ENCODE measurements at regions not wholly inside any gene's neighbourhood (a gene's known extent, or its start where the extent isn't known, plus 50 kb on each side); places are given as distances from the start of the nearest gene placed in this dataset.
"Not testable (repeated sequence)": the region's sequence is repeated elsewhere in the genome, so short reads cannot be mapped to it uniquely, and the experiment has no call there.

DNA sequence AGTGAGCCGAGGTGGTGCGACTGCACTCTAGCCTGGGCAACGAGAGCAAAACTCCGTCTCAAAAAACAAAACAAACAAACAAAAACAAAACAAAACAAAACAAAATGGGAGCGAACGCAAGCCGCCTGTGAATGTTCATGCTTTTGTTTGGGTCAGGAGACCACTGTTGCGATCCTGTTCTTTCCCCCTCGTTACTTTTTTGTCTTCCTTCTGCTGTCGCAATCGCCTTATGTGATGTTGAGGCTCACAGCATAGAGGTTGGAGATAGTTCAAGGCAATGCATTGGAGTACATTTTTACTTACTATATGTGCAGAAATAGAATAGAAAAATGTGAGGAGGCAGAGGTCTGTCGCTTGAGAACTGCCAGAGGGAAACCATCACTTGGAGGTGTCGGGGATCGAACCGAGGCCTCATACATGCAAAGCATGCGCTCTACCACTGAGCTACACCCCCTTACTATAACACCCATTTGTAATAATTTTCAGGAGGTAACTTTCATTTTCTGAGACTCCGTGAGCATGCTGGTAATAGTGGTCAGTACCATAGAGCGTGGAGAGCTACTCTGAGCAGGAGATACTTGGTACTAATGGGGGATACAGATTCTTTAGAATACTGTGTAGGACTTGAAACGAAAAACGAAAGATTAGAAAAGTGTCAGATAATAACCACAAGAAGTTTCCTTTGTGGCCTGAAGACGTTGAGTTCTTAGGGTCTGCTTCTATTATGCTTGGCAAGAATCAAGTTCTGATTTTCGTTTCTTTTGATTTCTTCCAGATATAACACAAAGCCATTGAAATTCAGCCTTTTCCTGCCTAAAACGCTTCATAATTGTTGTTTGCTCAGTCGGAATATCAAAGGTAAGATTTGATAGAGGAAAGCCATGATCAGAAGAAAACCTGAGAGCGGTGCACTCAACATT is 121.1 kb downstream of the TRIM27 start:
- no peak for DNase-seq (ENCODE audit: low read depth, low spot score)

DNA sequence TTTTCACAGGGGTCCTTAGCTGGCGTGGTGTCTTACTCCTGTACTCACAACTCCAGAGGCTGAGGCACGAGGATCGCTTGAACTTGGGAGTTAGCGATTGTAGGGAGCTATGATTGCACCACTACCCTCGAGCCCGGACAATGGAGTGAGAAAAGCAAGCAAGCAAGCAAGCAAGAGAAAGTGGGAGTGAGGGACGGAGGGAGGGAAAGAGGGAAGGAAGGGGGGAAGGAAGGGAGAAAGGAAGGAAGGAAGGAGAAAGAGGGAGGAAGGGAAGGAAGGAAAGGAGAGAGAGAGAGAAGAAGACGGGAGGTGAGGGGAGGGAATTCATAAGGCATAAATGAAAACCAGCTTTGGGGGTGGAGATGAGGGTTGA is 120.5 kb downstream of the TRIM27 start:
- no peak for DNase-seq (ENCODE audit: low read depth, low spot score)

DNA sequence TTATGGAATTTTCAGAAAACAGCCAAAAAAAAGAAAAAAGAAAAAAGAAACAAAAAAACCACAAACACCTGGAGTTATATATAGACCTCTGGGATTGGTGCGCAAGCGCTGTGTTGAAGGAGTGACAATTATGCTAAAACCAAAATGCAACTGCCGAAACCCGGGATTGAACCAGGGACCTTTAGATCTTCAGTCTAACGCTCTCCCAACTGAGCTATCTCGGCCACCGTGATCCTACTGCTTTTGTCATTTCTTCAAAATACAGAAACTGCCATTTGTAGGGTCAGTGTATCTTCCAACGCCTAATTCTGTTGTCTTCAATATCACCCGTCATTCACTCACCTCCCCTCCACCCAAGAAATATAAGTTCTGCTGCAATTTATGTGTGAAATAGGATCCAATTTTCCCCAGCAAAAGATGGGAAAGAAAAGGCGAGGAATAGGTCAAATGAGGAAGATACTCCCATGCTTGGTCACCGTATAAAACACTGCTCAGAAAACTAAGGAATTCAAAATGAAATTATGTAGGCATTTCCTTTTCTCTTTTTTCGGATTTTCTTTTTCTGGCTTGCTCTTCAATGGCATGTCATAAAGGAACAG is 116.0 kb downstream of the TRIM27 start:
- DNase-seq (ENCODE audit: low read depth, low spot score), result no peak

DNA sequence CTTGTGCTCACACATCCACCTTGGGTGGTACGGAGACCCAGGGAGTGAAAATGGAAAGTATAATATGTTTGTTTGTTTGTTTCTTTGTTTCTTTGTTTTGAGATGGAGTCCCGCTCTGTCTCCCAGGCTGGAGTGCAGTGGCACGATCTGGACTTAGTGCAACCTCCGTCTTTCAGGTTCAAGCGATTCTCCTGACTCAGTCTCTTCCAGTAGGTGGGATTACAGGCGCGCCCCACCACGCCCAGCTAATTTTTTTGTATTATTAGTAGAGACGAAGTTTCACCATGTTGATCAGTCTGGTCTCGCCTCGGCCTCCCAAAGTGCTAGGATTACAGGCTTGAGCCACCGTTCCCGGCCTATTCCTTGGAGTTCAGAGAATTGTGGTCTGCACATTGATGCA is 115.4 kb downstream of the TRIM27 start:
- no peak for DNase-seq (ENCODE audit: low read depth, low spot score)

DNA sequence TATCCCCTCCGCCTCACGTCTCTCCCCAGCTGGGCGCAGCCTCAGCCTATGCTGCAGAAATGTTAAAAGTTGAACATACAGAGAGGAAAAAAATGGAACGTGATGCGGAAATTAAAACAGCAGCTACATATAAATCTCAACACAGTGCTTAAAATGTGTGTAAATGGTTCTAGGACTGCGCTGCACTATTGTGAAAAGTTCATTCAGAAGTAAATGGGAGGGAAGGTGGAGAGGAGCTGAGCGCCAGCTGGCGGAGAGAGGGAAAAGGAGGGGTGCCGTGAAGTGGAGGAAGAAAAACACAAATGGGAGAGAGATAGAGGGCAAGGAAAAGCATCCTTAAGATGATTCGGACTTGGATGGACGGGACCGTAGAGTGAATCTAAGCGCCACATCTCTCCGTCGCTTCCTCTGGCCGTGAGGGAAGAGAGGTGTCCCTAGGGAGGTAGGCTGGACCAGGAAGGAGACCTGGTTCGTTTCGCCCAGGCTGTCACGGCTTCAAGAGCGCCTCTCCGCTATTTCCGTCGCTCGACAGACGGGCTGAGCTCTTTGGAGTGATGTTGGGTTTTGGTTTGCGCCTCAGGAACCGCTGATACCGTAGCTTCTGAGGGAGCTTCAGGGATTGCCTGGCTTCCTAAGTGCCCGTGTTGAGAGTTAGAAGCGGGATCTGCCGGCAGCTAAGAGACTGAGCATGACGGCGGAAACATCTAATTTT is 113.7 kb downstream of the TRIM27 start:
- no peak for DNase-seq (ENCODE audit: low read depth, low spot score)

DNA sequence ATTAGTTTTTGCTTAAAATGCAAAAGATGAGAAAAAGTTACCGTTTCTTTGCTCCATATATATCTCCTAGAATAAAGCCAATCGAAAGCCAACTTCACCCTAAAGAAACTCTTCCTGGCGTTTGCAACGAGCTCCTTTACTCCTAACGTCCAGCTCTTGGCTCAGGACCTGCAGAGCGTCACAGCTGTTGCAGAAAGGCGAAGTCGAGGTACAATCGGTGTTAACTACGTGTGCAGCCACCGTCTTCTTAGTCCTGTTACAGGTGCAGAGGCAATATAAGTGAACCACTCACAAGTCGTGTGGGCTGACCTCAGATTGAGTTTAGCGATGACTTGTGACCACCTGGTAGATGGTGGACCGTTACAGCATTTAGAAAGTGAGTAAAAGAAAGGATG is 113.1 kb downstream of the TRIM27 start:
- no peak for DNase-seq (ENCODE audit: low read depth, low spot score)

DNA sequence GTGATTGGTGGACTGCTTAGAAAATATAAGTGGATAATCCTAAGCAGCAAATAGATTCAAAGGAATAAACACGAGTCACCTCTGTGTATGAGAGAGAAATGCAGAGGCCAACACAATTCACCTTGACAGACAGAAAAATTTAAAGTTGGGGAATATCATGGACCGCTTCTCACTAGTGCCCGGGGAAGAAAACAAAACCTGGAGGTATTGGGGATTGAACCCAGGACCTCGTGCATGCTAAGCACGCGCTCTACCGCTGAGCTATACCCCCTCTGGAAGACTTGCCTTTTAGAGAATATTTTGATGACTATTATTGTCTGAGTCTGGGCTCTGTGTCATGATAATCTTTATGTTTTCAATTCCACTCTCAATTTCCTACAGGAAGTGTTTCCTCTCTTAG is 111.9 kb downstream of the TRIM27 start:
- DNase-seq (ENCODE audit: low read depth, low spot score), result no peak

DNA sequence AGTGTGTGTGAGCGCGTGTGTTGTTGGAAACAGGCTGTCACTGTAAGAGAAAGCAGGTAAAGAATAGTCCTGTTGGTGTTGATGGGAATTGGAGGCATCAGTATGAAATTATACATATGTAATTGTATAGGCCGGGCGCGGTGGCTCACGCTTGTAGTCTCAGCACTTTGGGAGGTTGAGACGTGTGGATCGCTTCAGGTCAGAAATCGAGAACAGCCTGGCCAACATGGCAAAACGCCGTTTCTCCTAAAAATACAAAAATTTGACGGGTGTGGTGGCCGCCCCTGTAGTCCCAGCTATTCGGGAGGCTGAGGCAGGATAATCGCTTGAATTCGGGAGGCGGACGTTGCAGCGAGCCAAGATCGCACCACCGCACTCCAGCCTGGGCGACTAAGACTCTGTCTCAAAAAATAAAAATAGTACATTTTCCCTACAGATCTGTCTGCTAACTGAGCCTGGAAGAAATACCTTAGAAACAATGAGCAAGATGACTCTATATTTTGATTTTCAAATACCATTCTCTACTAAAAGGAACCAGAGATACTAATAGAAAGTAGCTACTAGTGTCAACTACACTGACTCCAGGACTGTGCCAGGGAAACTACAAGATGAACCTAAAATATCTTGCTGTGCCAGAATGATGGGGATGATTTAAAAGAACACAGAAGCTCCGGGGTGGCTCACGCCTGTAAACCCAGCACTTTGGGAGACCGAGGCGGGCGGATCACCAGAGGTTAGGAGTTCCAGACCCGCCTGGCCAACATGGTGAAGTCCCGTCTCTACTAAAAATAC is 110.8 kb downstream of the TRIM27 start:
- no peak for DNase-seq (ENCODE audit: low read depth, low spot score)

DNA sequence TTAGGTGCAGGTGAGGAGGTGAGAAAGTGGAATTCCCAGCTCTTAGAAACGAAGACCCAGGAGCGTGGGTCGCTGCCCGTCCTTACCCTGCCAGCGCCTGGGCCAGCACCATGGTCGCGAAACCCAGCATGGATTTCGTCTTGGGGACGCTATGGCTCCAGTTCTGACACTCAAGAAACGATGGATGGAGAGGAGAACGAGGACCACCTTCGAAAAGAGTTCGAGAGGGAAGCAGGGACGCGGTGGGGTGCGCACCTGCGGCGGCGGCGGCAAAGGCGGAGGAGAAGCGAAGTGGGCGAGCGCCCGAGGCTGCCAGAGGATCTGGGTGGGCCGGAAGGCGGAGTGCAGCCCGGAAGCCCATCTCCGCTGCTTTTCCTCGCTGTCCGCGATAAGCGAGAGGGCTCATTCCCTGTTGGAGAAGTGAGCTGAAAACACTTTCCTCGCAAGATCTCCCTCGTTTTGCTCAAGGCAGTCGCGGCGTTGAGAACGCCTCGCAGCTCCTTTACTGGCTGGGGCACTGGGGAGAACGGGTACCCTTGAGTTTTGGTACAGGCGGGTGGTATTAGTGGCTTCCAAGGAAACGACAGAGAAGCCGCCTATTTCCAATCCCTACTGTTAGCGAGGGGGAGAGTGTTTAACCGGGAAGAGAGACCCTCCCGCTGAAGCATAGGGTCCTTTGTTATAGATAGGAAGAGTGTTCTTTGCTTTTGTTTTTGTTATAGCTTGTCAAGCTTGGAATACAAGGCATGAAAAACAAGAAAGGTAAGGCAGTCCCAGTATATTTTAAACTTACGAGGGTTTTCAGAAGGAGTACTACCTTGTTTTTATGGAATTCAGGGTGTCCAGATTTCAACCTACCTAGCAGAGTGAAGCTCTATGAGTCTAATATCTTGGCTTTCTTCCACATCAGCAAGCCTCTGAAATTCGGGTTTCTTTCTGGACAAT is 109.5 kb downstream of the TRIM27 start:
- DNase-seq (ENCODE audit: low read depth, low spot score), result no peak

DNA sequence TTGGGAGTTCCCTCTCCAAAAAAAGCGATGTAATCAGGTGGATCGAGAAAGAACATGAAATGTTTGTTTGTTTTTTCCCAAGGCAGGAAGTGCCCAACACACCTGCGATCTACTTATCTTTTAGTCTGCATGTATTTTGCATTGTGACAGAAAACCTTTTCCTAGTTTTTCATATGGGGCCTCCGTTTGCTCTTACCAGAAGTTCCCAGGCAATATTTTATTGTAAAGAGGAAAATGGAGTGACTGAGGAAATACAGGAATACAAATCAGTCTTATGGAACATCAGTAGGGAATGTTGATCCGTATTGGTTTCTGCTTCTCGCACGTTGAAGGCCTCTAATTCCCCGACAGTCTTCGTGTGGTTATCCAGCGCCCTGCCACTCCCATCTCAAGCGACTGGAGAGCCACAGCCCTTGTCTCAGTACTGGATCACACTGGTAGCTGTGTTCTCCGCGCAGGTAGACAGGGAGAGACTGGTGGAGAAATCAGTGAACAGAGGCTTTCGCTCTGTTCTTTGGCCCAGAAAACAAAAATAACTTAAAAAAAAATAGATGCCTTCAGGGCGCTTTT is 107.4 kb downstream of the TRIM27 start:
- DNase-seq (ENCODE audit: low read depth, low spot score), result no peak

DNA sequence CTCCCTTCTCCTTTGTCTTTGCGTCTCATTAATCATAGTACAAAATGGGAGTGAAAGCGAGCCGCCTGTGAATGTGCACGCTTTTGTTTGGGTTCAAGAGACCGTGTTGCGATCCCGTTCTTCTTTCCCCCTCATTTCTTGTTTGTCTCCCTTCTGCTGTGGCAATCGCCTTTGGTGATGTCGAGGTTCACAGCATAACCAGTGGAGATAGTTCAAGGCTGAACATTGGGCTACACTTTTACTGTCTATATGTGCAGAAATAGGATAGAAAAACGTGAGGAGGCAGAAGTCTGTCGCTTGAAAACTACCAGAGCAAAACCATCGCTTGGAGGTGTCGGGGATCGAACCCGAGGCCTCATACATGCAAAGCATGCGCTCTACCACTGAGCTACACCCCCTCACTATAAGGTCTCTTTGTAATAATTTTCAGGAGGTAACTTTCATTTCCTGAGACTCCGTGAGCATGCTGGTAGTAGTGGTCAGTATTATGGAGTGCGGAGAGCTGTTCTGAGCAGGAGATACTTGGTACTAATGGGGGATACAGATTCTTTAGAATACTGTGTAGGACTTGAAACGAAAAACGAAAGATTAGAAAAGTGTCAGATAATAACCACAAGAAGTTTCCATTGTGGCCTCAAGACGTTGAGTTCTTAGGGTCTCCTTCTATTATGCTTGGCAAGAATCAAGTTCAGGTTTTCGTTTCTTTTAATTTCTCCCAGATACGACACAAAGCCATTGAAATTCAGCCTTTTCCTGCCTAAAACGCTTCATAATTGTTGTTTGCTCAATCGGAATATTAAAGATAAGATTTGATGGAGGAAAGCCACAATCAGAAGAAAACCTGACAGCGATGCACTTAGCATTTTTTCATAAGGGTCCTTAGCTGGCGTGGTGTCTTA is 106.6 kb downstream of the TRIM27 start:
- no peak for DNase-seq (ENCODE audit: low read depth, low spot score)

DNA sequence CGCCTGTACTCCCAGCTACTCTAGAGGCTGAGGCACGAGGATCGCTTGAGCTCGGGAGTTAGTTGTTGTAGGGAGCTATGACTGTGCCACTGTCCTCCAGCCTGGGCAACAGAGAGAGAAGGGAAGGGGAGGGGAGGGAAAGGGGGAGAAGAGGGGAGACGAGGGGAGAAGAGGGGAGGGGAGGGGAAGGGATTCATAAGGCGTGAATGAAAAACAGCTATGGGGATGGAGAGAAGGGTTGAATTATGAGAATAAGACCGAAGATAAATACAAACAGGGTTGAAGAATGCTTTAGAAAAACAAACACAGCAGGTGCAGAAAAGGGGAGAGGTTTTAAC is 106.0 kb downstream of the TRIM27 start:
- DNase-seq (ENCODE audit: low read depth, low spot score), result no peak

DNA sequence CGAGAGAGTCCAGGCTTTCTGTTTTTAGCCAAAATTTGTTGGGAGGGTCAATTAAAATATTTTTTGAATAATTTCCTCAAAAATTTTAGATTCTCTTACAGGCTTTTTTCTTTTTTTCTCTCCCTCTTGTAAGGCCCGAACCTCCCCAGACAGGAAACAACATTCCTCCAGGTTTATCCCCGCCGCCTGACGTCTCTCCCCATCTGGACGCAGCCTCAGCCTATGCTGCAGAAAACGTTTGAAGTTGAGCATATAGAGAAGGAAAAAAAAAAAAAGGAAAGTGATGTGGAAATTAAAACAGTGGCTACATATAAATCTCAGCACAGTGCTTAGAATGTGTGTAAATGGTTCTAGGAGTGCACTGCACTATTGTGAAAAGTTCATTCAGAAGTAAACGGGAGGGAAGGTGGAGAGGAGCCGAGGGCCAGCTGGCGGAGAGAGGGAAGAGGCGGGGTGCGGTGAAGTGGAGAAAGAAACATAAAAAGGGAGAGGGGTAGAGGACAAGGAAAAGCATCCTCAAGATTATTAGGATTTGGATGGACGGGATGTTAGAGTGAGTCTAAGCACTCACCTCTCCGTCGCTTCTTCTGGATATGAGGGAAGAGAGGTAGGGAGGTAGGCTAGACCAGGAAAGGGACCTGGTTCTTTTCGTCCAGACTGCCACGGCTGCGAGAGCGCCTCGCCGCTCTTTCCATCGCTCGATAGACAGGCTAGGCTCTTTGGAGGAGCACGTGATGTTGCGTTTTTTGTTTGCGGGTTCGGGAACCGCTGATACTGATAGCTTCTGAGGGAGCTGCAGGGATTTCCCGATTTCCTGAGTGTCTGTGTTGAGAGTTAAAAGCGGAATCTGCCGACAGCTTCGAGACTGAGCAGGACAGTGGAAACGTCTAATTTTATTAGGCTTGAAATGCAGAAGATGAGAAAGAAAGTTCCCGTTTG is 98.7 kb downstream of the TRIM27 start:
- DNase-seq (ENCODE audit: low read depth, low spot score), result no peak

DNA sequence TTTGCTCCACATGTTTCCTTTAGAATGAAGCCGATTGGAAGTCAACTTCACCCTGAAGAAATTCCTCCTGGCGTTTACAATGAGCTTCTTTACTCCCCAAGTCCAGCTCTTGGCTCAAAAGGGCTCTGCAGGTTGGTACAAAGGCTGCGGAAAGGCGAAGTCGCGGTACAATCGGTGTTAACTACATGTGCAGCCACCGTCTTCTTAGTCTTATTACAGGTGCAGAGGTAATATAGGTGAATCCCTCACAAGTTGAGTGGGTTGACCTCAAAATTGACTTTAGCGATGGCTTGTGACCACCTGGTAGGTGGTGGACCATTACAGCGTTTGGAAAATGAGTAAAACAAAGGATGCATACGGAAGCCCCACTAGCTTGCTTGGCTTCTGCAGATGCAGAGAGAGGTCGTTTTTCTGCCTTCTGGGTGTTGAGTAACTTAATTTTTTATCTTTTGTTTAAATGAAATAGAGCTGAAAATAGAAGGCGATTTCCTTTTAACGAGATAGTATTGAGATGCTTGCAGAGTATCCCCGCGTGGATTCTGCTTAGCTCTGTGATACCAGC is 98.0 kb downstream of the TRIM27 start:
- DNase-seq (ENCODE audit: low read depth, low spot score), result no peak

DNA sequence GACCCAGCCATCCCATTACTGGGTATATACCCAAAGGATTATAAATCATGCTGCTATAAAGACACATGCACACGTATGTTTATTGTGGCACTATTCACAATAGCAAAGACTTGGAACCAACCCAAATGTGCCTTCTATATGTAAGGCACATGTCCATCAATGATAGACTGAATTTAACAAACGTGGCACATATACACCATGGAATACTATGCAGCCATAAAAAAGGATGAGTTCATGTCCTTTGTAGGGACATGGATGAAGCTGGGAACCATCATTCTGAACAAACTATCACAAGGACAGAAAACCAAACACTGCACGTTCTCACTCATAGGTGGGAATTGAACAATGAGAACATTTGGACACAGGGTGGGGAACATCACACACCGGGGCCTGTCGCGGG is 92.1 kb downstream of the TRIM27 start:
- DNase-seq (ENCODE audit: low read depth, low spot score), result not testable (repeated sequence)

DNA sequence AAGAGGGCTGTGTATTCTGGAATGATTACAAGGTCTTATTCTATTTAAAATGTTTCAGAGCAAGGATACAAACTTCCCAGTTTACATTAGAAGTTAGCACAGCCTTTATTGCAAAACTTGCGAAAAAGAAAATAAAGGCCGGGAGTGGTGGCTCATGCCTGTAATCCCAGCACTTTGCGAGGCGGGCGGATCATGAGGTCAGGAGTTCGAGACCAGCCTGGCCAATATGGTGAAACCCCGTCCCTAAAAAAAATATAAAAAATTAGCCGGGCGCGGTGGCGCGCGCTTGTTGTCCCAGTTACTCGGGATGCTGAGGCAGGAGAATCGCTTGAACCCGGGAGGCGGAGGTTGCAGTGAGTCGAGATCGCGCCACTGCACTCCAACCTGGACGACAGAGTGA is 87.1 kb downstream of the TRIM27 start:
- DNase-seq (ENCODE audit: low read depth, low spot score), result not testable (repeated sequence)

DNA sequence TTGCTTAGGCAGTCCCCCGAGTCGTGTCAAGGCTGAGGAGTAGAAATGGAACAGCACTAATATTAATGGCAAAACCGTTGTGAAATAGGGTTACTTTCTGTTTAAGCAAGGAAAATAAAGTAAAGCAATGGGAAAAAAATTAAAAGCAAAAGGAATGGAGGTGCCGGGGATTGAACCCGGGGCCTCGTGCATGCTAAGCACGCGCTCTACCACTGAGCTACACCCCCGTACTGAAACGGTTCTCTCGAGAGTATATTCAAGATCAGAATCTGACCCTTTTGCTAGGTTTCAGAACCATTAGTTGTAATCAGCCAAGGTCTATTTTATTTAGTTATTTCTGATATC is 85.5 kb downstream of the TRIM27 start:
- DNase-seq (ENCODE audit: low read depth, low spot score), result peak; percentile 37

All from brain pericyte (primary cell).